Left kidney (tissue), 1 donor: ENCODE measurements at regions not wholly inside any gene's neighbourhood (a gene's known extent, or its start where the extent isn't known, plus 50 kb on each side); places are given as distances from the start of the nearest gene placed in this dataset.

Source experiments
- DNase-seq: peaks from one replicate; pipeline ENCODE4 v3.0.0-alpha.2; 2013

DNA sequence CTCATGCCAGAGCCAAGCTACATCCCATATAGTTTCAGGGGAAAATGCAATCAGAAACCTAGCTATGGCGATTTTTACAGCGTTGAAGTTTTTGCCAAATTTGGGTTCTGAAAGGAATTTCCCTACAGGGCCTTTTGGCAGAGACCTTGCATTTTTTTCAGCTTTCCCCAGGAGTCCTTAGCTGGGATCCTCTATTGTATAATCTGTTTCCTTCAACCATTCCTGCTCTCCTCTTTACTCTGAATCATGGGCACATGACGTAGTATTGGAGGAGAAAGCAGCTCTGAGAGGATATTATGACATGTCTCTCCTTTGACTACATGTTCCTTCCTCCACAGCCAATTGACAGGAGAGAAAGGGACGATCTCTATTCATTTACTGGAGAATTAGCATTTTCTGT, 118.5 kb upstream of the ERCC6L2 start:
- DNase-seq: no peak

DNA sequence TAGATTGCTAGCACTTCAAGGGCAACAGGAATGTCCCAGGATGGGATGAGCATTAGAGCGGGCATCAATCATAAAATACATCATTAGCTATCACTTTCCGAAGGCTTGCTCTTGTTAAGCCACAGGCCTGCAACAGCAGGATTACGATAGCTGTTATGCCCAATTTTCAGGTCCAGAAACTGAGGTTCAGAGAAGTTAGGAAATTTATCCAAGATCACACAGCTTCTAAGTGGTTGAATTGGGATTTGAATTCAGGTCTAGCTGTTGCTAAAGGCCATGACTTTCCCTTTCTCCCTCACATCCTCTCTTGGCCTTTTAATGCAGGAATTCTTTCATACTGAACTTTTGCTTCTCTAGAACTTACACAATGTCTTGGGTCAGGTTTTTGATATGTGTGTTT, 119.4 kb upstream of the ERCC6L2 start:
- DNase-seq: no peak

DNA sequence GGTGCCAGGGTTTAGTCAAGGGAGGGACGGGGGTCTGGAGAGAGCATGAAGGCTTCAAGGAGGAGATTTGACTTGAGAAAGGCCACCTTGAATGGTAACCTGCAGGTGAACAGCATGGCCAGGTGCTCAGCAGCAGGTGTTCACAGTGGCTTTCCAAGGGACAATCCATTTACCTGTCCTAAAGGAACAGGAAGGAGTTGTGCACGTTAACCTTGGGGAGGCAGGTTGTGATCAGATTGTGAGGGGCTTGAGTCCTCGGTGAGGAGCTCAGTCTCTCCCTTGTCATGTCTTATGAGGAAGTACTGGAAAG, 120.1 kb upstream of the ERCC6L2 start:
- DNase-seq: no peak

DNA sequence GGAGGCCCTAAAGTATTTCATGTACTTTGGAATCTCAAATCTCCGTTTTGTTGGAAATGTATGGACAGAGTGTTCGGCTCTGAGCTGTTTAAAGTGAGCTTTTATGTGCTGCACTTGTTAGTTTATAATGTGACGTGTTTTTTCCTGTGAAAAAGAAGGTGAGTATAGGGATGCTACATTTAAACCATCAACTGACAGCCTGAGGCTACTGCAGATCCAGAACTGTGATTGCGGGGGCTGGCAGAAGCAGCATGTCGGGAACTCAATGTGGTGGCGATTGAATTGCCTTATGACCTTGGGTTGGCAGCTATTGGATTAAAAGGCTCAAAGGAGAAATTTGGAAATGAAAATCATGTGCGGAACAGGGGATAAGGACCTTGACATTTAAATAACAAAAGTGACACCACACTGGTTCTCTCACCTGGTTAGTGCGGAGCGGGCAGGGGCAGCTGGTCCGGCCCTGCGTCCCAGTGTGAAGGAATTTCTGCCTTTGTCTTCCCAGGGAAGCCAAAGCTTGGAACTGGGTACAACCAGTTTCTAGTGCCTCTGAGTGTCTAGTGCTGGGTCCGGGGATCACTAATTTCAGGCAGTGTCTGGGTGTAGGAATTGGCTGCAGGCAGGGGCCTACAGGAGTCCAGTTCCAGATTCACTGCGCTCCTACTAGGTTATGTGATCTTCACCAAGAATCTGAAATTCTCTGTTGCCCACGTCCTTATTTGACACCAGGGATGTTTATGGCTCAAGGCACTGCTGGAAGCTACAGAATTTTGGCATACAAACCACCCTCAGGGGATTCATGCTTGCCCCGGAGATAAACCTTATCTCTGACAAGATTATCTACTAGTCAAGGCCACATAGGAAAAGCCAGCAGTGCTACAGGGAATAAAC, 120.7 kb upstream of the ERCC6L2 start:
- DNase-seq: no peak

DNA sequence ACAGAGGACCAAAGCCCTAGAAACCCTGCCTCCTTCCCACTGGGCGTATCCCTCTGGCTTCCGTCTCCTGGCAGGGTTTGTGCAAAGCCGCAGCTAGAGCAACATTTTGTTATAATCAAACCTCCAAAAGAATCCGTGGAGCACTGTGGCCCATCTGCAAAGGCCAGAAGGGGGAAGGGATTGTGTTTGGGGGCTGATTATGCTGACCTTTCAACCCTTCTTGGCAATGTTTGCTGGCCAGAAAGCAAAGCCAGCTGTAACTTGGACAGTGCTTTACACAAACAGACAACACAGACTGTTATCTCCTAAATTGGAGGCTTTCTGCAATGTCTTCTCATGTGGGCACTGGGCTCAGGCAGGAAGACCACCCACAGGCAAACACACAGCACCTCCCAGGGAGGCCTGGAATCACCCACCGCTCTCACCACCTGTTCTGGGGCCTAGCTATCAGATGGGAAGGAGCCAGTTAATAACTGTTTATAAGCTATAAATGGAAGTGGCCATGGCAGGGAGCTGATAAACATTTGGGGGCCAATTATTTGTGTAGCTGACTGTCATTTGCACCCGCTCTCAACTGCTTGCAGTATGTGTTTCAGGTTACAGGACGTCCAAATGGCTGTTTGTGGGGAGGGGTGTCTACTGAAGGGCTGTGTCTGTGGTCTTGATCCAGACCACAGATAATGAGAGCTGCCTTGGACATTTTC, 121.6 kb upstream of the ERCC6L2 start:
- DNase-seq: no peak

DNA sequence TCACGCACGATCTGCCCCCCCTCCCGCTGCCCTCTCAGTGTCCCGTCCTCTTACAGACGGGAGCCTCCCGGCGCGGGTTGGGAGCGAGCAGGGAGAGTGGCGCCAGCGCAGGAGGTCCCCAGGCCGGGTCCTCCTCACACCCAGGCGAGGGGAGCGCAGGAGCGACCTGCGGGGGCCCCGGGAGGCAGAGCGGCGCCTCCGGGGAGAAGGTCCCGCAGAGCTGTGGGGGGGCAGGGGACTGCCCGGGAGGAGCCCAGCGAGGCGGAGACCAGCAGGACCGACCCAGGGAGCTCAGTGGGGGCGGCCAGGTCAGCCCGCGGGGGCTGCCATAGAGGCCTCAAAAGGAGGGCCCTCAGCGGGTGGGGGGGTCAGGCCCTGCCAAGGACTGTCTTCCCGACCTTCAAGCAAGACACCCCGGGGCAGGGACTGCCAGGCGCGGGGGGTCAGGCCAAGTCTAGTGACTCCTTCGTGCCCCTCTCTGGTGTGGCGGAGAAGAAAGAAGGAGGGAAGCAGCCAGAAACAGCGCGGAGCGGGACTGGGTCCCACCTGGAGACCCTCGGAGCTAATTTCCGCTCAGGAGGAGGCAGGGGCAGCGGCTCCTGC, 123.3 kb upstream of the ERCC6L2 start:
- no peak for DNase-seq

DNA sequence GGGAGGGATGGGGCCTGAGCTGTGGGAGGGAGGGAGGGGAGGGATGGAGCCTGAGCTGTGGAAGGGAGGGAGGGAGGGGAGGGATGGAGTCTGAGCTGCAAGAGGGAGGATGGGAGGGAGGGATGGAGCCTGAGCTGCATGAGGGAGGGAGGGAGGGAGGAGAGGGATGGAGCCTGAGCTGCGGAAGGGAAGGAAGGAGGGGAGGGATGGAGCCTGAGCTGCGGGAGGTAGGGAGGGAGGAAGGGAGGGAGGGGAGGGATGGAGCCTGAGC, 124.0 kb upstream of the ERCC6L2 start:
- DNase-seq: no peak

DNA sequence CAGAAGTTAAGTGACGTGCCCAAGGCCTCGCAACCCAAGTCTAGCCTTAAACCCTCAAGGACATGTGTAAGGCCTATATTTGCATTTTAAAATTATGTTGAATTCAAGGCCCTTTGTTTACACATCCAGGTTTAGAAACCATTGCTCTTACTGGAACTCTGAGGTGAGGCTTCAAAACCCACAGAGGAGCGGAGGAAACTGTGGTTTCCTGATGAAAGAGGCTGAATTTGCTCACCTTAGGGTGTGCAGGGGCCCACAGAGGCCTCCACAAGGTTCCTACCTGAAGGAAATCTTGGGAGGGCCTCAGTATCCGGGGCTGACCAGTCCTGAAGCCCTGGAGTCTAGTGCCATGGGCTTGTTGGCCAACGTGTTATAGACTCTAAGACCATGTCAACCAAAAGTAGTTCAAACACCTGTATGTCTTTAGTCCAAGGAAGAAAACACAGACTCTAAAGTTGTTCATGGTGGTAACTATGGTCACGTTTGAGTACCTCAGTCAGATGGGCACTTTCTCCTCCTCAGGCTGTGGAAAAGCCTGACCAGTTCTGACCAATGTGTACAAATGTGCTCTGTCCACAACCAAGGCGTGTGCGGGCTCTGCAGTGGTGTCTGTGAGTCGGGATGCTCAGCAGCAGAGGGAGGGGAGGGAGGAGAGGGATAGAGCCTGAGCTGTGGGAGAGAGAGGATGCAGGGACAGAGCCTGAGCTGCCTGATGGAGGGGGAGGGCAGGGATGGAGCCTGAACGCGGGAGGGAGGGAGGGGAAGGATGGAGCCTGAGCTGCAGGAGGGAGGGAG, 124.6 kb upstream of the ERCC6L2 start:
- no peak for DNase-seq

DNA sequence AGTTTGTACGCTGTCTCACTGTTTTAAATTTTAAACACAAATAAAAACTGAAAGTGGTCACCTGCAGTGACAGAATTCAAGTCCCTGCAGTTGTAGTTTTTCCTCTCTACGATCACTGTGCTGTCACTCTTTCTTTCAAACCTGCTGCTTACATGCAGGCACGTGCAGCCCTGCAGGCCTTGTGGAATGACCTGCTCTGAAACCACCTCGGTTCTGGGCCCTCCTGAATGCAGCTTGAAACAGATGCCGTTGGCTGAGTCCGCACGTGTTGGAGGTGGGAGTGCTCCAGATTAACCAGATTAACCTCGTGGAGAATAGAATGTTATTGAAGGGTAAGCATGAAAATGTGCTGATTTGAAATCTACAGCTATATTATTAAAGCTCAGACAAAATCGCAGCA, 126.0 kb upstream of the ERCC6L2 start:
- DNase-seq: no peak

DNA sequence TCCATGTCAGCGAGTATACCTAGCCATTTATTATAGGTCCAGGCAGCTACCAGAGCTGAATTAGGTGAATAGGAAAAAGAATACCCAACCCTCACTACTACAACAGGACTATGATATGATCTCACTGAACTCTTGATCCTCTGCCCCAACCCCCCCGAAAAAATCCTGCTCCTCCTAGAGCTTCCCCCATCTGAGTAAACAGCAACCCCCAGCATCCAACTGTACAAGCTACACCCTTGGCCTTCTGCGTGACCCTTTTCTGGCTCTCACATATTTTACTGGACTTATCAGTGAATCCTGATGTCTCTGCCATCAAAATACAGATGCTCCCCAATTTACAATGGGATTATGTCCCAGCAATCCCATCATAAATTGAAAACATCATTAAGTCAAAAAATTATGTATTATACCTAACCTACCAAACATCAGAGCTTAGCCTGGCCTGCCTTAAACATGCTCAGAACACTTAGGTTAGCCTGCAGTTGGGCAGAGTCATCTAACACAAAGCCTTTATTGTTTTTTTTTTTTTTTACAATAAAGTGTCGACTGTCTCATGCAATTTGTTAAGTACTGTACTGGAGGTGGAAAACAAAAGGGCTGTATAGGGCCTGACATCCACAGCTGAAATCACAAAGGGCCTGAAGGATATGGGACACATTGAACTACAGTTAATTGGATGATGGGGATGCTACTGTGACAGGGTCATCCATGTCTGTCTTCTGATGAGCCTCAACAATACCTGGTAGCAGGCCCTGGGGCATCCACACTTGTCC, 128.9 kb upstream of the ERCC6L2 start:
- no peak for DNase-seq

DNA sequence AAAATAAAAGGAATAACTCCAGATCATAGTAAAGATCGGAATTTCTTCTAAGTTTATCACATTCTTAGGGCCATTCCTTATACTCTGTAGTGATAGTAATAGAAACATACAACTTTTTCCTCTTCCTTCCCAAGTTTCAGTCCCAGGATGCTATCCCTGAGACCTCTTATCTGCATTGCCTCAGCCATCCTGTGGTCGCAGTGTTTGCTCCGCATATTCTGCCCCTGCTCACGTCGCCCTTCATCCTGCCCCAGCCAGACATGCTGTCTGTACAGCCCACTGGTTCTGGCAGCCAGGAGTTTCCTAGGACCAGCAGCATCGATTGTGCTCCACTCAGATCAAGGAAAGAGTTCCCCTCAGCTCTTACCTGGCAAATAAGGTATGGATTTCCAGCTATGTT, 132.7 kb upstream of the ERCC6L2 start:
- no peak for DNase-seq

DNA sequence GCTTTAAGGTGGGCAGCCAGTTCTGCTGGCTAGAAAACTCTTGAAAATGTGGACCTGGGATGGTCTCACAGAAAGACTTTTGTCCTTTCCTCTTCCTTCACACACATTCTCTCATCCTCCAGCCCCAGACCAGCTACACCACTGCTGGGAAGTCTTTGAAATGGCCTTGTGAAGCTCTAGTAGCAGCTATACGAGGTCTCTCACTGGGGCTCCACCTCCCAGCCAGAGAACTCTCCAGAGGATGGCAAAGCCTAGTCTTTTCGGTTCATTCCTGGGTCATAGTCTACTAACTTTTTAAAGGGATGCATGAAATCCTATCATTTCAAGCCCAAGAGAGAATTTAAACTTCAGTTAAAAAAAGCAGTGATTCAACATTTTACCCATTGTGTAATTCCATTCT, 133.9 kb upstream of the ERCC6L2 start:
- no peak for DNase-seq

DNA sequence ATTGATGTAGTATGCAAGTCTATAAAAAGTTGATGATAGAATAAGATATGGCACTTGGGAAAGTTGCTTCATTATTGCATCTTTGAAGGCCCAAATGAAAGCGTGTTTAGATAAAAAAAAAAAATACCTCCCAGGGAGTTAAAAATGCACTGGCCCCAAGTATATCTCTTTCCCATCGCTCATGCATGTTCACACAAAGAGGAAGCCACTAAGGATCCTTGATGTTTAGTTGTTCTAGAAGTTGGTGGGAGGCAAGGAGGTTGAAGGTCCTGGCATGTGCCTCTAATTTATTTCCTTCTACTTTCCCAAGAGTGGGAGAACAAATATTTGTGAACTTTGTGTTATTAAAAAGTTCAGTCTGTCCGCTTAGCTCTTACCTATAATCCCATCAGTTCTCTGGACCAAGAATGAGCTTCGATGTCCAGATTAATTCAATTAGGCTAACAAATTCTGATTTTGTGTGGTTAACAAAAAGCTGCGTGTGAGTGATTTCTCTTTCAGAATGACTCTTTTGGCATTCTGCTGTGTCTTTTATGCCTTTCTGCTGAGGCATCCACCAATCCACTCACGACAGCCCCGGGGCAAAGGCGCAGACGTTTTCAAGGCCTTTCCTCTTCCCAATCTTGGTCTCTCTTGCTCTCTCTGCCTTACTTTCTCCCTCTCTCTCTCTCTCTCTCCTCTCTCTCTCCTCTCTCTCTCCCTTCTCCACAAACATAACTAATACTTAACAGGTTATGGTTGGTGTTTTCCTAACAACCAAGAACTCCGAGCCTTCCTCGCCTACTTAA, 135.1 kb upstream of the ERCC6L2 start:
- DNase-seq: no peak

DNA sequence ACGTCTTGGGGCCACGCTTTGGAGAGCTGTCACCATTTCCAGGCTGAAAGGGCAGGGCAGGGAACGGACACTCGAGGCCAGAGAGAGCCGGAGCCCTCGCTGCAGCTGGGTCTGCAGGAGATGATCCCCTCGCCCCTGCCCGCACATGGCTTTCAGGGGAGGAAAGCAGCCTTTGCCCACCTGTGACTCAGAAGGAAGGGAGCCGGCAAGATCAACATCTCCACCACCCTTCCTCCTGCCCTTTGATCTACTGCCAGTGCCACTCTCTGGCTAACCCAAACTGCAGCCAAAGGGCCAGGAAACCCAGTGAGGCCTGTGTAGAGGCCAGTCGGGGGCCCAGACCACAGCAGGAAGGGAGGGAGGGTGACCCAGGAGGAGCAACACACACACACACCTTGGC, 137.1 kb upstream of the ERCC6L2 start:
- no peak for DNase-seq

DNA sequence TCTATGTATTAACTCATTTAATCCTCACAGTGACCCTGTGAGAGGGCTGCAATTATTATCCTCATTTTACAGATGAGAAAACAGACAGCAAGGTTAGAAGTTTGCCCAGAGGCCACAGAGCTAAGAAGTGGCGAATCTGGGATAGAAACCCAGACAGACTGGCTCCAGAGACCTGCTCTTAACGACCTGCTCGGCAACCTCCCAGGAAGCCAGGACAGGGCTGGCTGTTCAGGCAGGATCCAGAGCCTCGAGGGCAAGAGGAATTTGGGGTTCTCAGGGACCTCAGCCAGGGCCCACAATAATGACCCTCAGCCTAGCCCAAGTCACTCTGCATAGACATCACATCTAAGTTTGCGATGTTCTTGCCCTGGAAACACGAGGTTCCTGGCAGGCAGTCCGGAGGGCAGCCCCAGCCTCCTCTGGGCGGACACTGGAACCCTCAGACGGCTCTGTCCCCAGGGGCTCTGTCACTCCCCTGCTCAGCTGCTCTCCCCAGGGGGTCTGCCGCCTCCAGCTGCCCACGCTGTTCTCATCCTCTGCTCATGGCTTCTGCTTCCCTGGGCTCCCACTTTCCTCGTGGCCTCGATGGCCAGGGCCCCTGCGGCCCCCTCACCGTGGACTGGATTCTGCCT, 138.5 kb upstream of the ERCC6L2 start:
- DNase-seq: no peak

DNA sequence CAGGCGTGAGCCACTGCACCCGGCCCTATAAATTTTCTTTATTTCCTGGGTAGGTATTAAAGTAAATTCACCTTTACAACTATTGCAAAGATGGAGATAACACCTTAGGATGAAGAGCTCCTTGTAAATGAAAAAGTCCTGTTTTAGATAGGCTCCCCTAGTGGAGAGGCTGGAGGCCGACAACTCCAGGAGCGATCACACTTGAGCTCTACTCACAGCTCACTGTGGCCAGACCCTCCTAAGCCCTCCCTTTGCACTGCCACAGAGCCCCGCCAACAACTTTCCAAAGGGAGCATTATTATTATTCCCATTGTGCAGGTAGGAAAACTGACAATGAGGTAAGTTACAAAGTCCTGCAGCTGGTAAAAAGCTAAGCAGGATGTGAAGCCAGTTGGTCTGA, 139.1 kb upstream of the ERCC6L2 start:
- no peak for DNase-seq

DNA sequence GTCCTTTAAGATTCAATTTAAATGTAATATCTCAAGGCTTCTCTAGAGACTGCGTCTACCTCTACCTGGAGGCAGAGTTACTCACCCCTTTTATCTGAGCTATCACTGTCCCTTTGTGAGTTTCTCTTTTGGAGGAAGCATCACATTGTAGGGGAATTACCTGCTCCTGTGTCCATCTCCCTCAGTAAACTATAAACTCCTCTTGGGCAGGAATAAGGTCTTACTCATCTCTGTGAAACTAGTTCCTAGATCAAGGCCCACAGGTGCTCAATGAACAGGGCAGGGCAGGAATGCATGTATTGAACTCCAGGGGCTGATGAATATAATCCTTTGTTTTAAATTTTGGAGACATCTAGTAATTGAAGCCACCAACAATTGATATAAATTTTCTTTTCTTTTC, 139.8 kb upstream of the ERCC6L2 start:
- DNase-seq: no peak

DNA sequence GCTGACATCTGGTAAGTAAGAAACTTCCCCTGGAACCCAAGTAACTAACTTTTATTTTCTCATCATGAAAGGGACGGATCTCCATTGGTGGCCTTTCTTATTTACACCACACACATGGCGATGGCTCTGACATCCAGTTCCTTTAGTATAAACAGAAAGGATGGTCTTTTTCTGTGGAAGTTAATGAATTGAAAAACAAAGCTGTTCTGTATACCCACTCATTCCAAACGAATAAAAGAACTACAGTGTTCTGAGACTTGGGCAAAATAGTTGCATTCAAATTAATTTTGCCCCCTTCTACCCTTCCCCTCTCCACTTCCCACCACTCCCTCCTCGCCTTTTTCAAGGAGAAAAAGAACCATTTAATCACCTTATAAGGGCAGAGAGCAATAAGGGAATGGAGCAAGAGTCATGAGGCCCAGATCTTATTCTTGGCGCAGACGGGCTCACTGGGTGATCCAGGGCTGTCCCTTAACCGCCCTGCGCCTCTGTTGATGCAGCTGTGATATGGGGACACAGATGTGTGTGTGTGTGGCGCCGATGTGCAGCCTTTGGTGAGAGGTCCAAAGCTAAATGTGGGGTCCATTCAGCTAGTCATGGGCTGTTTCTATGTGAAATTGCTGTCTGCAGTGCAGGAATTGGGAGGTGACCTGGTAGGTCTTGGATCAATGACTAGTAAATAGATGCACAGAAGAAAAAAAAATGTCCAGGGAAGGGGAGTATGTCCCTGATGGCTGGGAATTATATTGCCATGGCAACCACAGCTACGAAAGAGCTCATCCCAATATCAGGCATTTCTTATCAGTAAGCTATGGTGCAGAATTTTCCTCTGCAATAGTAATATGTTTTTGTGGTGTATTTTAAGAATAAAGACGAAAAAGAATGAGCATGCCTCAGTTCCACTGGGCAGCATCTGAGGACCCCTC, 141.5 kb upstream of the ERCC6L2 start:
- no peak for DNase-seq

DNA sequence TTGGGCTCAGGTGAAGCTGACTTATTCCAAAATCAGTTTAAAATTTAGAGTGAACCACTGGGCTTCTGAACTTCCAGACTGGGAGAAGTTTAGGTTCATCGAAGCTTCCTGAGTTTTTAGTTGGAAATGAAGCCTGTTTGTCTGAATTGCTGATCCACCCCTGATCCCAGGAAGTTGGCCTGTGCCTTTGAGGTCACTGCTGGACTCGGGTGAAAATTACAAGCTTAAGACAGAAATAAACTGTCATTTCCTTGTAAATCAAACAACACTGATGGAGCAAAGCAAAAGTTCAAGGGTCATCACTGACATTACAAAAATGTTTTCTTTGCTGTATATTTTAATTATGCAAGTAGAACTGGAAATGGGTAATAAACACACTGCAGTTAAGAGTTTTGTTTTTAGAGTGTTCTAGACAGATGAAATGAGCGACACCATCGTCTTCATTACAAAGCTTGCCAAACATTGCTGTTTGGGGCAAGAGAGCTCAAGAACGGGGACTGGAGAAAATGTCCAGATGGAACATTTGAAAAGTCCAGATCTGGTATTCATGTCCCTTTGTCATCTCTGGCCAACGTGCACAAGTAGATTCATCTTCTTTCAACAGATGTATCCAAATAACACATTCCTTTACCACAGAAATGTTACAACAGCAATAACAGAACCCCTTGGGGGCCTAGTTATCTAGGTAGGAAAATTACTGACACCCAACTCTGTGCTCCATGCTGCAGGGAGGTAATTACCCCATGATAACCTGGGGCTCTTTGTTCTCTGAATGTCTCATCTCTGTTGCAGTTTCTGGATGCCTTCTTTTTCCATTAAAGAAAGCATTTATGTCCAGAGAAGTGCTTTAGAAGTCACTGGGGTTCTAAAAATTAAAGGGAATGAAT, 142.4 kb upstream of the ERCC6L2 start:
- DNase-seq: no peak
